Thoracic aorta (tissue), 2 donors: ENCODE measurements at regions not wholly inside any gene's neighbourhood (a gene's known extent, or its start where the extent isn't known, plus 50 kb on each side); places are given as distances from the start of the nearest gene placed in this dataset.

Experiments
- ATAC-seq: fragments of 150-250 bp; one replicate; pipeline ENCODE4 v1.8.0; 2017; ENCODE audit warnings: low read depth; ENCODE audit not compliant: insufficient number of reproducible peaks, low FRiP score
- DNase-seq: peaks from one replicate; pipeline ENCODE4 v3.0.0-alpha.2; 2020; ENCODE audit warnings: low spot score
- H3K27ac ChIP-seq, 2 donors: fragments of 200-600 bp; sonication (generic); 1 replicate in 1 of 2; 2 replicates in 1 of 2; pipeline ENCODE4 v1.5.1; 2016; ENCODE audit warnings: mild to moderate bottlenecking in 2 of 2, moderate library complexity in 2 of 2
- H3K27me3 ChIP-seq: fragments of 200-600 bp; sonication (generic); replicated peaks from 2 replicates; pipeline ENCODE4 v1.6.0; 2016; ENCODE audit warnings: mild to moderate bottlenecking; ENCODE audit not compliant: insufficient read depth
- H3K36me3 ChIP-seq: fragments of 200-600 bp; sonication (generic); one replicate; pipeline ENCODE4 v1.5.1; 2016
- H3K4me1 ChIP-seq, 2 donors: fragments of 200-600 bp; sonication (generic); 1 replicate in 1 of 2; 2 replicates in 1 of 2; pipeline versions ENCODE4 v1.5.1 to v1.6.0; 2016; ENCODE audit warnings: low read depth in 2 of 2, mild to moderate bottlenecking in 1 of 2; ENCODE audit not compliant: control insufficient read depth in 1 of 2
- H3K4me3 ChIP-seq: fragments of 200-600 bp; sonication (generic); 2 replicates; pipeline ENCODE4 v1.5.1; 2016; ENCODE audit warnings: mild to moderate bottlenecking
- H3K9me3 ChIP-seq: fragments of 200-600 bp; sonication (generic); 2 replicates; pipeline ENCODE4 v1.5.1; 2016
- CTCF ChIP-seq: fragments of 200-600 bp; sonication (generic); IDR thresholded peaks from one replicate; pipeline ENCODE4 v1.5.1; 2019; ENCODE audit warnings: antibody characterized with exemption

- Histone ChIP-seq H3K9me3 (no peaks in the 10 kb centered on the region), H3K36me3 (no peaks in the 10 kb centered on the region), H3K4me1 (no peaks in the 10 kb centered on the region), H3K27me3 (no peaks in the 10 kb centered on the region), H3K4me3 (no peak overlapping the region), H3K27ac (no peak overlapping the region)
- no peak for DNase-seq
- ATAC-seq, result no peak
- no peak for TF ChIP-seq CTCF
Observed at GRCh38 chr13:60696602-60697001, 299.6 kb downstream of the TDRD3 start.

- Histone ChIP-seq H3K27me3 (no peaks in the 10 kb centered on the region), H3K36me3 (no peaks in the 10 kb centered on the region), H3K4me3 (no peak overlapping the region), H3K4me1 (no peaks in the 10 kb centered on the region), H3K27ac (no peak overlapping the region), H3K9me3 (no peaks in the 10 kb centered on the region)
- TF ChIP-seq CTCF, result no peak
- DNase-seq (no peak), ATAC-seq (no peak)
Observed at GRCh38 chr13:60691268-60691667, 294.2 kb downstream of the TDRD3 start.

GRCh38 chr13:60690604-60691003, 293.6 kb downstream of the TDRD3 start:
- DNase-seq, result no peak
- H3K27ac ChIP-seq, result no peak overlapping the region
- H3K27me3 ChIP-seq, result no peaks in the 10 kb centered on the region
- no peak for ATAC-seq
- no peaks in the 10 kb centered on the region for H3K9me3 ChIP-seq
- H3K4me3 ChIP-seq, result no peak overlapping the region
- TF ChIP-seq CTCF, result no peak
- H3K4me1 ChIP-seq, result no peaks in the 10 kb centered on the region
- H3K36me3 ChIP-seq, result no peaks in the 10 kb centered on the region

GRCh38 chr13:60689571-60689970, 292.6 kb downstream of the TDRD3 start:
- Histone ChIP-seq H3K4me1 (no peaks in the 10 kb centered on the region), H3K9me3 (no peaks in the 10 kb centered on the region), H3K27ac (no peak overlapping the region), H3K27me3 (no peaks in the 10 kb centered on the region), H3K4me3 (no peak overlapping the region), H3K36me3 (no peaks in the 10 kb centered on the region)
- ATAC-seq (no peak), DNase-seq (no peak)
- no peak for TF ChIP-seq CTCF

- Histone ChIP-seq H3K4me3 (no peak overlapping the region), H3K27ac (no peak overlapping the region), H3K4me1 (no peaks in the 10 kb centered on the region), H3K9me3 (no peaks in the 10 kb centered on the region), H3K27me3 (no peaks in the 10 kb centered on the region), H3K36me3 (no peaks in the 10 kb centered on the region)
- DNase-seq, result no peak
- no peak for ATAC-seq
- no peak for TF ChIP-seq CTCF
Observed at GRCh38 chr13:60689076-60689475, 292.1 kb downstream of the TDRD3 start.
